Right atrium auricular region (tissue), 2 donors: ENCODE measurements at regions not wholly inside any gene's neighbourhood (a gene's known extent, or its start where the extent isn't known, plus 50 kb on each side); places are given as distances from the start of the nearest gene placed in this dataset.

Experiments
- DNase-seq: peaks from one replicate; pipeline ENCODE4 v3.0.0-alpha.2; 2019; ENCODE audit warnings: low spot score
- H3K27ac ChIP-seq, 2 donors: fragments of 200-600 bp; sonication (generic); 1 replicate in 1 of 2; 2 replicates in 1 of 2; pipeline ENCODE4 v1.5.1; 2016 to 2019
- H3K27me3 ChIP-seq, 2 donors: fragments of 200-600 bp; sonication (generic); one replicate each; pipeline versions ENCODE4 v1.5.1 to v1.6.0; 2017 to 2019
- H3K36me3 ChIP-seq: fragments of 200-600 bp; sonication (generic); one replicate; pipeline ENCODE4 v1.5.1; 2016
- H3K4me1 ChIP-seq, 2 donors: fragments of 200-600 bp; sonication (generic); one replicate each; pipeline versions ENCODE4 v1.5.1 to v1.6.0; 2017 to 2019
- H3K4me3 ChIP-seq, 2 donors: fragments of 200-600 bp; sonication (generic); 1 replicate in 1 of 2; 2 replicates in 1 of 2; pipeline ENCODE4 v1.5.1; 2017 to 2019; ENCODE audit warnings: mild to moderate bottlenecking in 1 of 2, moderate library complexity in 1 of 2
- H3K9me3 ChIP-seq, 2 donors: fragments of 200-600 bp; sonication (generic); one replicate each; pipeline ENCODE4 v1.5.1; 2019
- TF ChIP-seq, protein P1 (sequence below), 2 donors: fragments of 200-600 bp; sonication (generic); IDR thresholded peaks; one replicate each; pipeline ENCODE4 v1.5.1; 2019; ENCODE audit warnings: antibody characterized with exemption in 2 of 2

DNA sequence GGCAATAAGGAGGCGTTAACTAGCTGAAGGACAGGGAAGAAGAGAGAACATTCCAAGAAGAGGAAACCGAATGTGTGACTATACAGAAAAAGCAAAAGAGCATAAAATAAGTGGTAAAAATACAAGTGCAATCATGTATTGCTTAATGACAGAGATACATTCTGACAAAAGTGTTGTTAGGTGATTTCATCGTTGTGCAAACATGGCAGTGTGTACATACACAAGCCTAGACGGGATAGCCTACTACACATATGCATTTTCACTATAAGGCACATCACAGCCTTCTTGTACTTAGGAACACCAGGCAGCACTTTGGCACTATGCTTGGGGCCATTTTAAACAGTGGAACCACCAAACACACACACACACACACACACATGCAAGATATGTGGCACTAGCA lies 299.3 kb downstream of the BCAT1 start:
- Histone ChIP-seq H3K4me3 (no peak overlapping the region), H3K27ac (no peak overlapping the region), H3K4me1 (no peaks in the 10 kb centered on the region), H3K36me3 (no peaks in the 10 kb centered on the region), H3K27me3 (no peaks in the 10 kb centered on the region), H3K9me3 (no peaks in the 10 kb centered on the region)
- DNase-seq = no peak
- TF ChIP-seq, protein P1, sequence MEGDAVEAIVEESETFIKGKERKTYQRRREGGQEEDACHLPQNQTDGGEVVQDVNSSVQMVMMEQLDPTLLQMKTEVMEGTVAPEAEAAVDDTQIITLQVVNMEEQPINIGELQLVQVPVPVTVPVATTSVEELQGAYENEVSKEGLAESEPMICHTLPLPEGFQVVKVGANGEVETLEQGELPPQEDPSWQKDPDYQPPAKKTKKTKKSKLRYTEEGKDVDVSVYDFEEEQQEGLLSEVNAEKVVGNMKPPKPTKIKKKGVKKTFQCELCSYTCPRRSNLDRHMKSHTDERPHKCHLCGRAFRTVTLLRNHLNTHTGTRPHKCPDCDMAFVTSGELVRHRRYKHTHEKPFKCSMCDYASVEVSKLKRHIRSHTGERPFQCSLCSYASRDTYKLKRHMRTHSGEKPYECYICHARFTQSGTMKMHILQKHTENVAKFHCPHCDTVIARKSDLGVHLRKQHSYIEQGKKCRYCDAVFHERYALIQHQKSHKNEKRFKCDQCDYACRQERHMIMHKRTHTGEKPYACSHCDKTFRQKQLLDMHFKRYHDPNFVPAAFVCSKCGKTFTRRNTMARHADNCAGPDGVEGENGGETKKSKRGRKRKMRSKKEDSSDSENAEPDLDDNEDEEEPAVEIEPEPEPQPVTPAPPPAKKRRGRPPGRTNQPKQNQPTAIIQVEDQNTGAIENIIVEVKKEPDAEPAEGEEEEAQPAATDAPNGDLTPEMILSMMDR (IDR thresholded peaks at IDR 0.05) = no peak

DNA sequence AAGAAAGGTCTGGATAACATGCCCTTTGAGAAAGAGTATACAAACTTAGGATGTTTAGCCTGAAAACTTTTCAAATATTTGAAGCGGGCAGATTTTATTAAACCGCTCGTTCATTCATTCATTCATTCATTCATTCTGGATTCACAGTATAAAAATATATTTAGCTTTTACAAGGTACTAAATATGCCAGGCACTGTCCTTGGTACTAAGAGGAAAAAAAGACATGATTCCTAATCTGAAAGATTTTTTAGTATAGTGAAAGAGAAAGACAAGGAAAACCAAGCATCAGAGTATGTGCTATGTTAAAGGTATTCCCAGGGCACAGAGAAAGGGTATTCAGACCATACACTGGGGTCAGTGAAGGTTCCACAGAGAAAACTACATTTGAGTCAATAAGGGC lies 299.7 kb downstream of the BCAT1 start:
- DNase-seq = no peak
- Histone ChIP-seq H3K27ac (no peak overlapping the region), H3K4me1 (no peaks in the 10 kb centered on the region), H3K36me3 (no peaks in the 10 kb centered on the region), H3K9me3 (no peaks in the 10 kb centered on the region), H3K4me3 (no peak overlapping the region), H3K27me3 (no peaks in the 10 kb centered on the region)
- TF ChIP-seq, protein P1 (IDR thresholded peaks at IDR 0.05) = no peak

DNA sequence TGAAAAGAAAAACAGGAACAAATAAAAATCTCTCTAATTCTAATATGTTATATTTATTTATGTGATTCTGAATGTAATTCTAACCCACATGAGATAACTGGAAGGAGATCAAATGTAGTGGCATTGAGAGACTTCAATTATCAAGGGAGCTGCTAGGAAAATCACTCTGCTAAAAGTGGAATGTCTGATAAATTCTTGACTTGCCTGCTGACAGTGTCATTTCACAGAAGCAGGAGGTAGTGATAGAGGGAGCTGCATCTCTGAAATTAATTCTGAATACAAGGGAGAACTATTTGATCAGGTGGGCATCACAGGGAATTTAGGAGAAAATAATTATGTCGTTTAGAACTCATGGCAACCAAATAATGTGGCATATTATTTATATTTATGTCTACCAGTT lies 303.6 kb downstream of the BCAT1 start:
- no peak for DNase-seq
- H3K27ac ChIP-seq = no peak overlapping the region

DNA sequence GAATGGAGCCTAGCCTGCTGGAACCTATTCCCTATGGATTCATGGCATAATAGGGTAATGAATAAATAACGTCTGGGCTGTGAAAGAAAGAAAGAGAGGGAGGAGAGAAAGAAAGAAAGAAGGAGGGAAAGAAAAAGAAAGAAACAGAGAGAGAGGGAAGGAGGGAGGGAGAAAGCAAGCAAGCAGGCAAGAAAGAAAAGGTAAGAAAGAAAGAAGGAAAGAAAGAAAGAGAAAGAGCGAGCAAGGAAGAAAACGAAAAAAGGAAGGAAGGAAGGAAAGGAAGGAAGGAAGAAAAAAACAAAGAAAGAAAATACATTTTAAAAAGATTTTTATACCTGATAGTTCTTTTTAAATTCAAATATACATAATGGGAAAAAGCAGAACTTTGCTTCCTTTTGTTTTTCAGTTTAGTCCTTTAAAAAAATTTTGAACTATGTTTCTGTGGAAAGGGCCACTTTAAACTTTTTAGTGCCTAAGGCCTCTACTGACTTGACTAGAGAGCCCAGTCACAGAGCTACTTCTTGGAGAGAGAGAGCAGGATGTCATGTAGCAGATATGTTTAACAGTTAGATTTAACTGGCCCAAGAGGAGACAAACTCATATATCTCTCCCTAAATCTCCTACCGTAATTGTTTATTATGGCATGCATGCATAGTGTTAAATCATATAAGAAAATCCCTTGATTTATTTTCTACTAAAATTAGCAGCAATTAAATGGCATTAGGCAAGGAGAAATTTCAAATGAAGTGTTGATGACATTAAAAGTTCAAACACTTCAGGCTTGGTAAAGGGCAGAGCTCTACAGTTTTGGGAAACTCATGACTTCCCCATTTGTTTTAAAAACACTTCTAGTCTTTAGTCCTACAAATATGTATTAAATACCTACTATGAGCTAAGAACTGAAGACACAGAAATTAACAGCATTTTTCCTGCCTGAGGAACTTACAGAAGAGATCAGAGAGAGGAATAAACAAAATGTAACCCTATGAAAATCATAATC lies 305.5 kb downstream of the BCAT1 start:
- no peaks in the 10 kb centered on the region for H3K27me3 ChIP-seq
- H3K4me1 ChIP-seq = no peaks in the 10 kb centered on the region
- no peak for DNase-seq
- H3K4me3 ChIP-seq = no peak overlapping the region
- peaks cover 0 to 6% of the 10 kb centered on the region in 2 donors for H3K9me3 ChIP-seq
- no peak overlapping the region for H3K27ac ChIP-seq
- TF ChIP-seq, protein P1 (IDR thresholded peaks at IDR 0.05) = no peak
- no peaks in the 10 kb centered on the region for H3K36me3 ChIP-seq

More for the DNA sequence above, 303.6 kb downstream of the BCAT1 start:
- Histone ChIP-seq H3K27me3 (no peaks in the 10 kb centered on the region), H3K36me3 (no peaks in the 10 kb centered on the region), H3K4me1 (no peaks in the 10 kb centered on the region), H3K9me3 (peaks cover 0 to 6% of the 10 kb centered on the region in 2 donors), H3K4me3 (no peak overlapping the region)
- TF ChIP-seq, protein P1 (IDR thresholded peaks at IDR 0.05) = no peak

DNA sequence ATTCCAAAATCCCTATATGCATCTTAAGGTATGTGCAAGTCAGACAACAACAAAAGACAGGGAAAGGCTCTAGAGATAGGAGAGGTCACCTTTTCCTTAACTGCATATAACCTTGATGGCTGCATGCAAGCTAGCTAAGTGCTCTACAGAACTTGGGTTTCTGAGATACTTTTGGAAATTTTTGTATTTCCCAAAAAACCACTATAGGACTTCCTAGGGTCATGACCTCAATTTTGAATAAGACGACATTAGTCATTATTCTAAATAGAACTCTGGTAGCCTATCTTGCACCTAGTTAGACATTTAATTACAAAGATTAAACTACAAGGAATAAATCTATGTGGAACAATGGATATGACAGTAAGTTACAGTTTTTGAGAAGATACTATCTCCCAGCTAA lies 309.3 kb downstream of the BCAT1 start:
- no peaks in the 10 kb centered on the region for H3K36me3 ChIP-seq
- no peaks in the 10 kb centered on the region for H3K4me1 ChIP-seq
- TF ChIP-seq, protein P1 (IDR thresholded peaks at IDR 0.05) = no peak
- H3K9me3 ChIP-seq = peaks cover 0 to 6% of the 10 kb centered on the region in 2 donors
- no peaks in the 10 kb centered on the region for H3K27me3 ChIP-seq
- H3K4me3 ChIP-seq = no peak overlapping the region
- H3K27ac ChIP-seq = no peak overlapping the region
- DNase-seq = no peak
